Skeletal muscle tissue (tissue), 3 donors: ENCODE measurements at regions not wholly inside any gene's neighbourhood (a gene's known extent, or its start where the extent isn't known, plus 50 kb on each side); places are given as distances from the start of the nearest gene placed in this dataset.

Source experiments
- H3K27ac ChIP-seq: one replicate; pipeline ENCODE4 v1.7.0; 2013; ENCODE audit warnings: mild to moderate bottlenecking, low read depth, low read length, inconsistent platforms
- H3K27me3 ChIP-seq, 3 donors: one replicate each; pipeline ENCODE4 v1.7.0; 2013; ENCODE audit warnings: low read length in 3 of 3; ENCODE audit not compliant: control insufficient read depth in 3 of 3, insufficient read depth in 3 of 3
- H3K36me3 ChIP-seq, 3 donors: one replicate each; pipeline ENCODE4 v1.7.0; 2013; ENCODE audit warnings: low read length in 3 of 3; ENCODE audit not compliant: control insufficient read depth in 3 of 3, insufficient read depth in 3 of 3
- H3K4me1 ChIP-seq, 3 donors: one replicate each; pipeline ENCODE4 v1.7.0; 2013; ENCODE audit warnings: low read length in 3 of 3, mild to moderate bottlenecking in 3 of 3; ENCODE audit not compliant: control insufficient read depth in 3 of 3, insufficient read depth in 3 of 3
- H3K4me3 ChIP-seq, 3 donors: one replicate each; pipeline ENCODE4 v1.7.0; 2013; ENCODE audit warnings: low read length in 3 of 3
- H3K9ac ChIP-seq, 3 donors: one replicate each; pipeline ENCODE4 v1.7.0; 2013; ENCODE audit warnings: low read length in 3 of 3, mild to moderate bottlenecking in 3 of 3, moderate library complexity in 2 of 3, low read depth in 1 of 3
- H3K9me3 ChIP-seq, 3 donors: one replicate each; pipeline ENCODE4 v1.7.0; 2013; ENCODE audit warnings: low read length in 3 of 3; ENCODE audit not compliant: control insufficient read depth in 3 of 3
- donor health status: Osteomylitis.

- H3K4me3 ChIP-seq = no peak overlapping the region
- H3K36me3 ChIP-seq = no peaks in the 10 kb centered on the region
- no peak overlapping the region for H3K9ac ChIP-seq
- no peaks in the 10 kb centered on the region for H3K9me3 ChIP-seq
- H3K27me3 ChIP-seq = no peaks in the 10 kb centered on the region
- H3K4me1 ChIP-seq = no peaks in the 10 kb centered on the region
- H3K27ac ChIP-seq = no peak overlapping the region
Observed at GRCh38 chr5:32842813-32843530, 131.9 kb downstream of the NPR3 start.

GRCh38 chr5:32843531-32843895 is 132.4 kb downstream of the NPR3 start:
- H3K4me1 ChIP-seq = no peaks in the 10 kb centered on the region
- H3K9ac ChIP-seq = no peak overlapping the region
- no peaks in the 10 kb centered on the region for H3K9me3 ChIP-seq
- no peak overlapping the region for H3K4me3 ChIP-seq
- no peak overlapping the region for H3K27ac ChIP-seq
- no peaks in the 10 kb centered on the region for H3K36me3 ChIP-seq
- no peaks in the 10 kb centered on the region for H3K27me3 ChIP-seq

GRCh38 chr5:32845171-32845570 is 134.1 kb downstream of the NPR3 start:
- no peaks in the 10 kb centered on the region for H3K27me3 ChIP-seq
- H3K4me3 ChIP-seq = no peak overlapping the region
- H3K4me1 ChIP-seq = no peaks in the 10 kb centered on the region
- no peaks in the 10 kb centered on the region for H3K36me3 ChIP-seq
- H3K9me3 ChIP-seq = no peaks in the 10 kb centered on the region
- no peak overlapping the region for H3K27ac ChIP-seq
- no peak overlapping the region for H3K9ac ChIP-seq

- H3K36me3 ChIP-seq = no peaks in the 10 kb centered on the region
- no peaks in the 10 kb centered on the region for H3K27me3 ChIP-seq
- H3K4me1 ChIP-seq = peaks cover 0 to 3% (median 0%) of the 10 kb centered on the region in 3 donors
- H3K9me3 ChIP-seq = no peaks in the 10 kb centered on the region
- H3K9ac ChIP-seq = no peak overlapping the region
- H3K4me3 ChIP-seq = no peak overlapping the region
- H3K27ac ChIP-seq = no peak overlapping the region
Observed at GRCh38 chr5:32848120-32848519, 137.0 kb downstream of the NPR3 start.

GRCh38 chr5:32848681-32849080 is 137.6 kb downstream of the NPR3 start:
- Histone ChIP-seq H3K36me3 (no peaks in the 10 kb centered on the region), H3K27ac (no peak overlapping the region)

GRCh38 chr5:32850817-32851496 is 139.8 kb downstream of the NPR3 start:
- Histone ChIP-seq H3K27me3 (no peaks in the 10 kb centered on the region), H3K36me3 (no peaks in the 10 kb centered on the region), H3K9ac (no peak overlapping the region), H3K4me1 (peaks cover 0 to 3% (median 0%) of the 10 kb centered on the region in 3 donors), H3K27ac (no peak overlapping the region), H3K4me3 (no peak overlapping the region), H3K9me3 (no peaks in the 10 kb centered on the region)

More at GRCh38 chr5:32848681-32849080, 137.6 kb downstream of the NPR3 start:
- no peak overlapping the region for H3K9ac ChIP-seq
- H3K4me3 ChIP-seq = no peak overlapping the region
- H3K9me3 ChIP-seq = no peaks in the 10 kb centered on the region
- no peaks in the 10 kb centered on the region for H3K27me3 ChIP-seq
- H3K4me1 ChIP-seq = peaks cover 0 to 3% (median 0%) of the 10 kb centered on the region in 3 donors

GRCh38 chr5:32851559-32852173 is 140.5 kb downstream of the NPR3 start:
- Histone ChIP-seq H3K27ac (no peak overlapping the region), H3K36me3 (no peaks in the 10 kb centered on the region), H3K9me3 (no peaks in the 10 kb centered on the region), H3K27me3 (no peaks in the 10 kb centered on the region), H3K9ac (no peak overlapping the region), H3K4me1 (peaks cover 0 to 3% (median 0%) of the 10 kb centered on the region in 3 donors), H3K4me3 (no peak overlapping the region)

GRCh38 chr5:32852535-32852934 is 141.4 kb downstream of the NPR3 start:
- Histone ChIP-seq H3K9me3 (peaks cover 0 to 2% (median 2%) of the 10 kb centered on the region in 3 donors), H3K9ac (no peak overlapping the region), H3K4me3 (no peak overlapping the region), H3K4me1 (peaks cover 0 to 3% (median 0%) of the 10 kb centered on the region in 3 donors), H3K36me3 (no peaks in the 10 kb centered on the region), H3K27me3 (no peaks in the 10 kb centered on the region), H3K27ac (no peak overlapping the region)

- Histone ChIP-seq H3K9ac (no peak overlapping the region), H3K4me1 (peaks cover 0 to 3% (median 0%) of the 10 kb centered on the region in 3 donors), H3K9me3 (peaks cover 0 to 2% (median 2%) of the 10 kb centered on the region in 3 donors), H3K27ac (no peak overlapping the region), H3K36me3 (no peaks in the 10 kb centered on the region), H3K4me3 (no peak overlapping the region), H3K27me3 (no peaks in the 10 kb centered on the region)
Observed at GRCh38 chr5:32852976-32853375, 141.9 kb downstream of the NPR3 start.

GRCh38 chr5:32854473-32854872 is 143.4 kb downstream of the NPR3 start:
- peaks cover 2 to 3% (median 2%) of the 10 kb centered on the region in 3 donors for H3K9me3 ChIP-seq
- H3K27me3 ChIP-seq = no peaks in the 10 kb centered on the region
- peaks cover 0 to 3% (median 0%) of the 10 kb centered on the region in 3 donors for H3K4me1 ChIP-seq
- H3K27ac ChIP-seq = no peak overlapping the region
- no peak overlapping the region for H3K9ac ChIP-seq
- H3K36me3 ChIP-seq = no peaks in the 10 kb centered on the region
- no peak overlapping the region for H3K4me3 ChIP-seq
